ENCODE measurements at regions not wholly inside any gene's neighbourhood (a gene's known extent, or its start where the extent isn't known, plus 50 kb on each side); places are given as distances from the start of the nearest gene placed in this dataset.

DNA sequence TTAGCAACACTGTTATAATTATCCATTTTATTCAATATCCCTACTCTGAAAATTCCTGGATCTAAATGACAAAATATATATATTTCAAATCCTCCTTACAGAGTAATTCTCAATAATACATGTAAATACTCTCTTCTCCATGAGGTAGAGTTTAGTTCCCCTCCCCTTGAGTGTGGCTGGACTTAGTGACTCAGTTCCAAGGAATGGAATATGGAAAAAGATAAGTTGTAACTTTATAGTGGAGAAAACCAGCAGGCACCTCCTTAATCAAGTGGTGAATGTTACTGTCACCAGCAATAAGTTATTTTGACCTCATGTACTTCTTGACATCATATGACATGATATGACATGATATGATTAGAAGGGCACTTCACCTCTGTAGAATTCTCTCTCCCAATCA is 302.0 kb downstream of the RAB28 start:
- TF ChIP-seq, protein P1, sequence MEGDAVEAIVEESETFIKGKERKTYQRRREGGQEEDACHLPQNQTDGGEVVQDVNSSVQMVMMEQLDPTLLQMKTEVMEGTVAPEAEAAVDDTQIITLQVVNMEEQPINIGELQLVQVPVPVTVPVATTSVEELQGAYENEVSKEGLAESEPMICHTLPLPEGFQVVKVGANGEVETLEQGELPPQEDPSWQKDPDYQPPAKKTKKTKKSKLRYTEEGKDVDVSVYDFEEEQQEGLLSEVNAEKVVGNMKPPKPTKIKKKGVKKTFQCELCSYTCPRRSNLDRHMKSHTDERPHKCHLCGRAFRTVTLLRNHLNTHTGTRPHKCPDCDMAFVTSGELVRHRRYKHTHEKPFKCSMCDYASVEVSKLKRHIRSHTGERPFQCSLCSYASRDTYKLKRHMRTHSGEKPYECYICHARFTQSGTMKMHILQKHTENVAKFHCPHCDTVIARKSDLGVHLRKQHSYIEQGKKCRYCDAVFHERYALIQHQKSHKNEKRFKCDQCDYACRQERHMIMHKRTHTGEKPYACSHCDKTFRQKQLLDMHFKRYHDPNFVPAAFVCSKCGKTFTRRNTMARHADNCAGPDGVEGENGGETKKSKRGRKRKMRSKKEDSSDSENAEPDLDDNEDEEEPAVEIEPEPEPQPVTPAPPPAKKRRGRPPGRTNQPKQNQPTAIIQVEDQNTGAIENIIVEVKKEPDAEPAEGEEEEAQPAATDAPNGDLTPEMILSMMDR (IDR thresholded peaks at IDR 0.05; ENCODE audit: low read depth, low read length) = no peak
- TF ChIP-seq EZH2phosphoT487 (IDR thresholded peaks at IDR 0.05; ENCODE audit: low read depth) = no peak
